ENCODE measurements at regions not wholly inside any gene's neighbourhood (a gene's known extent, or its start where the extent isn't known, plus 50 kb on each side); places are given as distances from the start of the nearest gene placed in this dataset.

- Histone ChIP-seq H2AFZ (ENCODE audit: insufficient read depth, low read depth, low read length, poor library complexity, severe bottlenecking) (no peak overlapping the region), H3K9me3 (ENCODE audit: control extremely low read depth in 1 of 3, control insufficient read depth in 2 of 3, insufficient read depth in 1 of 3, low read length in 2 of 3) (no peaks in the 10 kb centered on the region), H3K27me3 (replicated peaks in 1 of 4; ENCODE audit: control extremely low read depth in 1 of 4, control insufficient read depth in 3 of 4, insufficient read depth in 4 of 4, low read length in 3 of 4) (no peaks in the 10 kb centered on the region), H3K9ac (ENCODE audit: low read length) (no peak overlapping the region), H3K27ac (ENCODE audit: low read length in 2 of 2) (no peak overlapping the region), H3K4me3 (ENCODE audit: control extremely low read depth in 1 of 5, extremely low read depth in 1 of 5, insufficient read depth in 1 of 5, low read depth in 2 of 5, low read length in 4 of 5) (no peak overlapping the region), H3K36me3 (replicated peaks in 1 of 2; ENCODE audit: control extremely low read depth in 1 of 2, control insufficient read depth in 1 of 2, extremely low read depth in 1 of 2, insufficient read depth in 2 of 2, low read length in 1 of 2) (no peaks in the 10 kb centered on the region), H4K20me1 (ENCODE audit: control insufficient read depth, insufficient read depth, low read length, poor library complexity, severe bottlenecking) (no peaks in the 10 kb centered on the region), H3K4me1 (ENCODE audit: control insufficient read depth in 2 of 2, insufficient read depth in 2 of 2, low read length in 2 of 2) (no peaks in the 10 kb centered on the region), H3K79me2 (ENCODE audit: control insufficient read depth, insufficient read depth, low read length) (no peaks in the 10 kb centered on the region), H3K4me2 (replicated peaks; ENCODE audit: low read depth, low read length, poor library complexity, severe bottlenecking) (no peak overlapping the region)
- no peak for DNase-seq
- intact Hi-C loops (cut with micrococcal nuclease), result no loop called here
- Mint-ChIP-seq H3K9me3 (ENCODE audit: insufficient read depth) (no peaks in the 10 kb centered on the region), H3K4me1 (no peaks in the 10 kb centered on the region), H3K4me3 (no peak overlapping the region), H3K27ac (no peak overlapping the region), H3K27me3 (no peaks in the 10 kb centered on the region)
- no peak for ATAC-seq (ENCODE audit: low read depth)
- WGBS (ENCODE audit: insufficient coverage), result 90% methylated on average over 3 of the region's 8 CpGs
- ChIA-PET POLR2A (no interaction called here), CTCF (no interaction called here)
- TF ChIP-seq CTCF (IDR thresholded peaks at IDR 0.05), result no peak
- no peak for TF ChIP-seq EZH2 (IDR thresholded peaks at IDR 0.05; ENCODE audit: borderline replicate concordance, insufficient read depth, low read depth, low read length, poor library complexity, severe bottlenecking)
These were observed 353.7 kb downstream of the CSNK1G3 start for GRCh38 chr5:123865641-123866040.

GRCh38 chr5:123864578-123864977 lies 352.6 kb downstream of the CSNK1G3 start:
- Histone ChIP-seq H3K9ac (ENCODE audit: low read length) (no peak overlapping the region), H3K4me3 (ENCODE audit: control extremely low read depth in 1 of 5, extremely low read depth in 1 of 5, insufficient read depth in 1 of 5, low read depth in 2 of 5, low read length in 4 of 5) (no peak overlapping the region), H3K27ac (ENCODE audit: low read length in 2 of 2) (no peak overlapping the region), H3K4me2 (replicated peaks; ENCODE audit: low read depth, low read length, poor library complexity, severe bottlenecking) (no peak overlapping the region), H4K20me1 (ENCODE audit: control insufficient read depth, insufficient read depth, low read length, poor library complexity, severe bottlenecking) (no peaks in the 10 kb centered on the region), H3K36me3 (replicated peaks in 1 of 2; ENCODE audit: control extremely low read depth in 1 of 2, control insufficient read depth in 1 of 2, extremely low read depth in 1 of 2, insufficient read depth in 2 of 2, low read length in 1 of 2) (no peaks in the 10 kb centered on the region), H3K4me1 (ENCODE audit: control insufficient read depth in 2 of 2, insufficient read depth in 2 of 2, low read length in 2 of 2) (no peaks in the 10 kb centered on the region), H3K79me2 (ENCODE audit: control insufficient read depth, insufficient read depth, low read length) (no peaks in the 10 kb centered on the region), H3K27me3 (replicated peaks in 1 of 4; ENCODE audit: control extremely low read depth in 1 of 4, control insufficient read depth in 3 of 4, insufficient read depth in 4 of 4, low read length in 3 of 4) (no peaks in the 10 kb centered on the region), H2AFZ (ENCODE audit: insufficient read depth, low read depth, low read length, poor library complexity, severe bottlenecking) (no peak overlapping the region), H3K9me3 (ENCODE audit: control extremely low read depth in 1 of 3, control insufficient read depth in 2 of 3, insufficient read depth in 1 of 3, low read length in 2 of 3) (no peaks in the 10 kb centered on the region)
- ATAC-seq (ENCODE audit: low read depth) (no peak), DNase-seq (no peak)
- Mint-ChIP-seq H3K27ac (no peak overlapping the region), H3K4me1 (no peaks in the 10 kb centered on the region), H3K4me3 (no peak overlapping the region), H3K27me3 (no peaks in the 10 kb centered on the region), H3K9me3 (ENCODE audit: insufficient read depth) (no peaks in the 10 kb centered on the region)
- intact Hi-C loops (cut with micrococcal nuclease), result no loop called here
- ChIA-PET CTCF (no interaction called here), POLR2A (no interaction called here)
- TF ChIP-seq CTCF (IDR thresholded peaks at IDR 0.05) (no peak), EZH2 (IDR thresholded peaks at IDR 0.05; ENCODE audit: borderline replicate concordance, insufficient read depth, low read depth, low read length, poor library complexity, severe bottlenecking) (no peak)
- no CpG with 5 or more reads among the region's 1 CpG for WGBS (ENCODE audit: insufficient coverage)
